ENCODE measurements at regions not wholly inside any gene's neighbourhood (a gene's known extent, or its start where the extent isn't known, plus 50 kb on each side); places are given as distances from the start of the nearest gene placed in this dataset.
"Not testable (repeated sequence)": the region's sequence is repeated elsewhere in the genome, so short reads cannot be mapped to it uniquely, and the experiment has no call there.

DNA sequence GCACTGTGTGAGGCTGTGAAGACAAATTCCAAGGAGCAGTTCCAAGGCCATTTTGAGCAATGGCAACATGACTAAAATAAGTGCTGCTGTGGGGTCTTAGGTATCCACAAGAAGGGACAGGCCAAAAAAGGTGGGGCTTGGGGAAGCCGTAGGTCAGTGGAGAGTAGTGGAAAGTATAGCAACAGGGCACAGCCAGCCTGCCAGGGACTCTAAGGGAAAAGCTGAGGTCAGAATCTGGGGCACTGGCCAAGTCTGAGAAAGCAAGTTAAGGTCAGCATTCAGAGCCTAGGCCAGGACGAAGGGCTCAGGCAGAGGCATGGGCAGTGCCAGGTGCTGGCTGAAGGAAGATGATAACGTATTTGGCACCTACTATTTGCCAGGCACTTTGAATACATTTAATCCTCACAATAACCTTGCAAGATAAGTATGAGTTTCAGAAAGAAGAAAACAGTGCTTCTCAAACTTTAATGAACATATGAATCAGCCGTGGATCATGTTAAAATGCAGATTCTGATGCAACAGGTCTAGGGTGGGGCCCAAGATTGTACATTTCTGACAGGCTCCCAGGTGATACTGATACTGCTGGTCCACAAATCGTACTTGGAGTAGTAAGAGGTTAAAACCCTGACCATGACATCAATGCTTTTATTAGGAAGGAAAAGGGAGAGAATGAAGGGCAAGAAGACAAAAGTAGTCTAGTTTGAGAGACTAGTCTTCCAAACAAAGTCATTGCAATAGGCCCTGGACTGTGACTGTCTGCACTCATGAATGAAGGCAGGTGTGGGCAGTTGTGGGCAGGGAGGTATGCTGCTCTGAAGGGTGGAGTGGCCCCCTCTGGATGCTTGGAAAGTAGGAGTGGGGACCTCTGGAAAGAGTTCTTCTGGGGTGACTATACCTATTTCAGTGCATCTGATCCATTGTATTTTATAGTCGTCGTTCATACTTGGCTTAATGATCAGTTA, 106.3 kb upstream of the ANKRD28 start:
- DNase-seq = no peak

GRCh38 chr3:15905041-15905440, 107.3 kb upstream of the ANKRD28 start:
- DNase-seq = no peak

GRCh38 chr3:15907403-15907802, 109.6 kb upstream of the ANKRD28 start:
- DNase-seq = not testable (repeated sequence)

DNA sequence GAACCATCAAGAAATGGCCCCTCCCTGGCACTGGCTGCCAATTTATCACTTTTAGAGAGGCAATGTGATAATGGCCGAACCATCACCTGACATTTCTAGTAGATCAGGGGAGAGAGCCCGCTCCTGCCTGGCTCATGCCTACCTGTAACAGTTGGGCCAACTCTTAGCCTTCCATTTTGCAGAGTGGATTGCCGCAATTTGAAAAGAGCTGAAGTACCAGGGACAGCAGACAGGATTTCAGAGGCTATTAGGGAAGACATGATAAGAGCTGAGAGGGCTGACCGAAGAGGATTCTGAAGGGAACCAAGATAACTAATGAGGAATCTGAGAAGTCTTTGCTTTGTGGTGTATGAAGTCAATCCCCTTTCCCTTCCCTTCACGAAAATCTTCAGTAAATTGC, 121.2 kb upstream of the ANKRD28 start:
- no peak for DNase-seq

GRCh38 chr3:15919971-15920370, 122.2 kb upstream of the ANKRD28 start:
- DNase-seq = no peak

GRCh38 chr3:15923640-15924405, 126.0 kb upstream of the ANKRD28 start:
- peak; percentile 11 for DNase-seq

GRCh38 chr3:15924914-15925313, 127.1 kb upstream of the ANKRD28 start:
- no peak for DNase-seq

- DNase-seq = no peak
Measured at GRCh38 chr3:15926871-15927270, 129.1 kb upstream of the ANKRD28 start.

- DNase-seq = no peak
Measured at GRCh38 chr3:15927969-15928368, 130.2 kb upstream of the ANKRD28 start.

- no peak for DNase-seq
Measured at GRCh38 chr3:15929944-15930571, 132.3 kb upstream of the ANKRD28 start.

GRCh38 chr3:15932348-15933300, 134.8 kb upstream of the ANKRD28 start:
- no peak for DNase-seq

GRCh38 chr3:15933439-15934139, 135.8 kb upstream of the ANKRD28 start:
- no peak for DNase-seq

- peak; percentile 21 for DNase-seq
Measured at GRCh38 chr3:15934389-15935195, 136.8 kb upstream of the ANKRD28 start.

DNA sequence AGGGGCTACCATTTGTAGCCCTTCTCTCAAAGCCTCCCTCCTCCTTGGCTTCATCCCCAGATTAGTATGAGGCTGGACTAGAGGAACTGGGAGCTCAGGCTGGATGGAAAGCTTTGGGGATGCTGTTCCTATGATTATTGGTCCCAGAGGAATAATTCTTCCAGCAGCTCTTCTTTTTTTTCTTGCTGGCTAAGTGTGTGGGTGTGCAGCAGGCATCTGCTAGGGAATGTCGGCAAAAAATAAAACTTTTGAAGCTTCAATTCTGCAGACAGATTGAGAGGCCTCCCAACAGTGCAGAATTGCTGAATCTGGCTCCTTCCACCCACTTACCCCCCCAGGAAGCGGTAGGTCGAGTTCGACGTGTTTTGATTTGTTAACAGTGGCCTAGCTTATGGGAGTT, 138.5 kb upstream of the ANKRD28 start:
- DNase-seq = no peak

GRCh38 chr3:15940641-15941040, 142.9 kb upstream of the ANKRD28 start:
- DNase-seq = peak; percentile 55

GRCh38 chr3:15941457-15941856, 143.7 kb upstream of the ANKRD28 start:
- DNase-seq = not testable (repeated sequence)

DNA sequence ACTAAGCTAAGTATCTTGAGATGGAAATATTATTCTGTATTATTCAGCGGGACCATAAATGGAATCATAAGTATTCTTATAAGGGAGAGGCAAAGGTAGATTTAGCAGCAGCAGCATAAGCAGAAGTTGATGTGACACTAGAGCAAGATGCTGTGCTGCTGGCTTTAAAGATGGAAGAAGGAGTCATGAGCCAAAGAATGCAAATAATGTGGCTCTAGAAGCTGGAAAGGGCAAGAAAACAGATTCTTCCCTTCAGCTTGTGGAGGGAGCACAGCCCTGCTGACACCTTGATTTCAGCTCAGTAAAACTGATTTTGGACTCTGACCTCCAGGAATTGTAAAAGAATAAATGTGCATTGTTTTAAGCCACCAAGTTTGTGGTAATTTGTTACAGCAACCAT, 144.2 kb upstream of the ANKRD28 start:
- no peak for DNase-seq

DNA sequence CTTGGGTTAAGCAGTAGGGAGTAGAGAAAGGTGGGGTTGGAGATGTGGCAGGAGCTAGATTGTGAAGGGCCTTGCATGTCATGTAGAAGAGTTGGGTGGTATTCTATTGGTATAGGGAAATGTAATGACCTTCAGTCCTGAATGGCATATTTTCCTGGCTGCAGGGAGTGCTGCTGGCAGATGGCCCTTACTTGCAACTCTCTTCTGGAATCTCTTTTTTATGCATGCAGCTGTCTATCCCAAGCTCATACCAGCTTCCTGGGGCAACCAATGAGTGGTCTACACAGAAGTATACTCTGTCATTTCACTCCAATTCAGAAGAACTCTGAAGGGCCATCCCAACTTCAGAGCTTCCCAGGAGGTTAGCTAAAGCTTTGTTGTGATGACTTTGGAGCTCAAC, 144.7 kb upstream of the ANKRD28 start:
- DNase-seq = no peak

DNA sequence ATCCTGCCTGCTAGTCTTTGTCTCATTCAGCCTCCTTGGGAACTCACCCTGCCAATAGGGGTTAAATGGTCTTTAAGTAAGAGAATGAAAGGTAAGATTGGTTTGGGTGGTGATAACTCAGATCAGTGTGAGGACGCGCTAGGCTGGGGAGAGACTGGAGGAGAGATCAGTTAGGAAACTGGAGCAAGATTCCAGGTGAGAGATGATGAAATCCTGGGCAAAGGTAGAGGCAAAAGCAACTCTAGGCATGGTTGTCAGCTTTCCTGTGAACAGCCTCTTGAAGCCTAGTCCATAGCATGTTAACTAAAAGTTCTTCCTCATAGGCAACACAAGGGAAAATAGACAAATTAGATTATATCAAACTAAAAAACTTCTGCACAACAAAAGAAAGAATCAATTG, 145.2 kb upstream of the ANKRD28 start:
- no peak for DNase-seq

- no peak for DNase-seq
Measured at GRCh38 chr3:15948388-15948787, 150.6 kb upstream of the ANKRD28 start.
